ENCODE measurements at regions not wholly inside any gene's neighbourhood (a gene's known extent, or its start where the extent isn't known, plus 50 kb on each side); places are given as distances from the start of the nearest gene placed in this dataset.
A peak's percentile ranks its signal among the peaks of the same experiment; 100 is the strongest.

GRCh38 chr14:38839694-38840365 is 263.2 kb downstream of the SEC23A start:
- no peak for DNase-seq

DNA sequence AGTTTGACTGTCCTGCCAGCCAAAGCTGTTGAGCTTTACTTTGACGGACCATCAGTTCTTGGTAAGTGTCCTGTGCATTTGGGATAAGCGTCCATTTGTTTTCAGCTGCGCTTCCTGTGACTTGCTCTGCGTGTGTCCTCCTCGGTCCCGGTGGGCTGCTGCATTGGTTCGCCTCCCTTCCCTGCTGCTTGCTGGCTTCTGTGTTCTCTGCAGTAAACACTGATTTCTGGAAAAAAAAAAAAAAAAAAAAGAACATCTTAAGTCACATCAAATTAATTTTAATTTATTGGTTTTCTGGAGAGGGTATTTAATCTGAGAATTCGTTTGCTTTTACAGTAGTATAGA is 264.1 kb downstream of the SEC23A start:
- DNase-seq, result no peak

DNA sequence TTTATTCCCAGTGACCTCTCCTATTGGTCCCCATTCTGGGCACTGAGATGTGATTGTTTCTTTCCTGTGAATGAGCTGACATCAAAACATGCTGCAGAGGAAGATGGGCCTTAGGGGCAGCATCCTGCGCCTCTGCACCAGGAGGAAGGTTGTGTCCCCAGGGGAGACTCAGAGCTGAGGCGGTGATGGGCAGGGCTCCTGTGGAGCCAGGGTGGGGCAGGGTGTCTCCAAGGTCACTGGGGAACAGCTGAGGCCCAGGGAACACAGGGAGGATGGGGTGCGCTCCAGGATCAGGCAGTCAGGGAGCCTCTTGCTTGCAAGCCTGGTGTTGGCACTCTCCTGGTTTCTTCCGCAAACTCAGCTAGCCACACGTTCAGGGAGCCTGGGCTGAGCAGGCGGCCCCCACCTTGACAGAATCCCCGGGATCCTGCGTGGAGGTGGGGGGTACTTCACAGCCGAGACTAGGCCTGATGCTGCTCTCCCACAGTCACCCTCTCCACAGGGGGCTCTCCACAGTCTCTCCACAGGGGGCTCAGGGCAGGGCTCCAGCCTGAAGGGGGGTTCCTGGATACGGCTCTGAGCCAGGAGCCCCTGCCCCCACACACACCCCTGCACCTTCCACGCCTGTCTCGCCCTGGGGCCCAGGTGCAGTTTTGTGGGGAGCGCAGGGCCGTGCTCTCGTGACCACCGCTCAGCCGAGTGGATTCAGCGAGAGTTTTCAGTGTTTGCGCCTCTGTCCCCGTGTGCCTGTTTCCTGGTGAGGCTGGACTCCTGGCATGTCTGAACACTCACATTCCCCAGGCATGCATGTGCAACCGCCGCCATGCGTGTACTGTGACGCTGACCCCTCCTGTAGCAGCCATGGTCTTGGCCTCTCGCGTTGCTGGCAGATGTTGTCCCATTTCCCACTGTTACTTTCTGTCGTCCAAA is 264.7 kb downstream of the SEC23A start:
- no peak for DNase-seq

- DNase-seq, result no peak
Observed at GRCh38 chr14:38837343-38838048, 265.5 kb downstream of the SEC23A start.

- no peak for DNase-seq
Observed at GRCh38 chr14:38836539-38836938, 266.5 kb downstream of the SEC23A start.

DNA sequence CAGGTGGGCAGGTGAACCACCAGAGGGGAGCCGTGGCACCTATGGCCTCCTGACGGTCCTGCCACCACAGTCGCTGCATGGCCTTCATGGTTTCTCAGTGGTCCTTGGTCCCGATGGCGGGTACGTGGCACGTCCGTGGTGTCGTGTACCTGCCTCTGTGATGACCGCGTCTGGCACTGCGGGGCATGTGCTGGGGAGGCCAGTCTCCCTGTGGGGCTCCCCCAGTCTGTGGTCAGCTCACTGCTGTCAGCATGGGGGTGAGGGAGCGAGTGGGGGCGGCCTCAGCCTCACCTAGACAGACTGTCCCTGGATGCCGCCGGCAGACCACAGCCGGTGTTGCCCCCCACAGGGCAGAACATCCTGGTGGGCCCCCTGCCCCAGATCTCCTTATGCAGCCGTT is 267.2 kb downstream of the SEC23A start:
- DNase-seq, result no peak

GRCh38 chr14:38828183-38828827 is 274.7 kb downstream of the SEC23A start:
- no peak for DNase-seq

DNA sequence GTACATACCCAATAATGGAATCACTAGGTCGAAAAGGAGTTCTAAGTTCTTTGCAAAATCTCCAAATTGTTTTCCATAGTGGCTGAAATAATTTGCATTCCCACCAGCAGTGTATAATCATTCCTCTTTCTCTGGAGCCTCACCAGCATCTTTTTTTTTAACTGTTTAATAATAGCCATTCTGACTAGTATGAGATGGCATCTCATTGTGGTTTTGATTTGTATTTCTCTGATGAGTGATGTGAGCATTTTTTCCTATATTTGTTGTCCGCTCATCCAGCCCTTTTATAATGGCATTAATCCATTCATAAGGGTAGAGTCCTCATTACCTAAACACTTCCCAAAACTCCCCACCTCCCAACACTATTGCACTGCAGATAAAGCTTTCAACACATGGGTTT is 278.3 kb downstream of the SEC23A start:
- no peak for DNase-seq

- DNase-seq, result no peak
Observed at GRCh38 chr14:38818555-38818954, 284.5 kb downstream of the SEC23A start.

- no peak for DNase-seq
Observed at GRCh38 chr14:38808734-38809455, 294.1 kb downstream of the SEC23A start.

GRCh38 chr14:38799671-38800070 is 303.4 kb downstream of the SEC23A start:
- no peak for DNase-seq

- no peak for DNase-seq
Observed at GRCh38 chr14:38794677-38795076, 308.4 kb downstream of the SEC23A start.

DNA sequence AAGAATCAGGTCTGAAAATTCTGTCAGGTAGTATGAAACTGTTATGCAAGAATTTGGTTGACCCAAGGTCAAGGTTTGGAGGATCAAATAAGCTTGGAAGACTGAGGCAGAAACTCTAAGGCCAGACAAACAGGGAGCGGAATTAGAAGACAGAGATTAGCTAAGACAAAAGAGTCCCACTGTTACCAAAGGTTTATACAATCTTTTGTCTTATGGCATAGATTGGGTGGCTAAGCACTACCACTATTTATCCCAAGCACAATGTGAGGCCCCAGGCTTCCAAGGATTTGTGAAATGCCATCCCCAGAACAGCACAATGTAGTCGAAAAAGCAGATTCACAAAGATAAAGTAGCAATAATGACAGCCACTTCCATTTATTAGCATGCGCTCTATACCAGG is 311.2 kb downstream of the SEC23A start:
- DNase-seq, result no peak

DNA sequence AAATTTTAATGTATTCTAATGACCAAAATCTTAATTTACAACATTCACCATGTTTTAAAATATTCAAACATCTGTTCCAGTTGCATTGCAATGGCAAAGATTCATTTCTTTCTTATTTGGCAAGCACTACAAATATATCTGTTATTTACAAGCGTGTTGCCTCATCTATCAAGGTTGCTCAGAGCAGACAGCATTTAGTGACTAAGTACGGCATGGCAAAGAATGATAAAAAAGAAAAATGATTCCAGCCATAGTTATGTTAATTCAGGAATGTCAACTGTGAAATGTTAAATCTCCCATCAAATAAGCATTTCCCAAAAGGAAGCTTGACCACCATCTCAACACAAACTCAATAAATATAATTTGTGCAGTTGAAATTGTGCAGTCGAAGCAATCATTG is 312.1 kb downstream of the SEC23A start:
- DNase-seq, result no peak

GRCh38 chr14:38789805-38790204 is 313.2 kb downstream of the SEC23A start:
- DNase-seq, result no peak

- no peak for DNase-seq
Observed at GRCh38 chr14:38788060-38788459, 315.0 kb downstream of the SEC23A start.

DNA sequence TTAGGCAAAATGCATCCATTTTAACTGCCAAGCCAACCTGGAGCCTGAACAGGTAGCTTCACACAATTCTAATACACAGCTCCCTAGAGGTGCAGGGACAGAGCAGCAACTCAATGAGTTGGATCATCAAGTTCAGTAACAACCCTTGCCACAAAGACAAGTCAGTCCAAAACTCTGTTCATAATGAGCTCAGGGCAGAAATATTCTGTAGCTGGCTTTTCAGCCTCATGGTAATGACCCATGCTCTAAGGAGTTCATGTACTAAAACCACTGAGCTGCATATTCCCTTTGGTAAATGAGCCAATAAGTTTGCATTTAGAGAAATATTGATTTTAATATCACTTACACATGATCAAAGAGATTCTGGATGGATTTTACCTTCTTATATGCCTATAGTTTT is 316.1 kb downstream of the SEC23A start:
- DNase-seq, result no peak

GRCh38 chr14:38777401-38777800 is 325.6 kb downstream of the SEC23A start:
- no peak for DNase-seq

DNA sequence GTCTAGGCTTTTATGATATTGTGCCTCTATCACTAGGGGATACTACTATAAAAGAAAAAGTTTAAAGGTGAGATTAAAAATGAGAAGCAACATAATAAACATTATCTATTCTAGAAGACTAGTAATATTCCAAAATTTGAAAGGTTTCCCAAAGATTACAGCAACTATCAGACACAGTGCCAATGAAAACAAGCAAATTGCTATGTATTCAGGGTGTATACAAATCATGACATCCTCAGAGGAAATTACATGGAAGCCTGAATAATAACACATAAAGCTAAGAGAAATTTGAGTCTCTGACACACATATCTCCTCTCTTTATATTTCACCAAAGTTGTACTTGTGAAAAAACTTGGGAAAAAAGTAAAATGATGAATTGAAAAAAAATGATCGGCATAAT is 327.0 kb downstream of the SEC23A start:
- DNase-seq, result no peak

GRCh38 chr14:38774162-38774561 is 328.9 kb downstream of the SEC23A start:
- DNase-seq, result no peak

- no peak for DNase-seq
Observed at GRCh38 chr14:38770251-38770650, 332.8 kb downstream of the SEC23A start.

DNA sequence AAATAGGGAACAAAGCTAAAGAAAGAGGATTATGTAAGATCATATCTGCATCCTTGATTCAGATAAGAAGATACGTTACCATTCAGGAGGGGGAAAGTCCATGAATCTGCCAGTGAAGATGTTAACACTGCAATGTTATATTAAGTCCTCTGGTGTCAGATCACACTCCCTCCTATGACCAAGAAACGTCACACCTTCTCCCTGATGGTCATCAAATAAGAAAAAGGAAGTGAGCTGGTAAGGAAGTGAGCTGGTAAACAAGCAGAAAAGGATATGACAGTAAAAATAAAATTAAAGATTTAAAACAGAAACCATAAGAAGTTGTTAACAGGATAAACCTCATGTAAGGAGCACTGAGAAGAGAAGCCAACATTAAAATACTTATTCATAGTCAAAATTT is 340.2 kb downstream of the SEC23A start:
- peak; percentile 8 for DNase-seq

GRCh38 chr14:38762426-38762825 is 340.6 kb downstream of the SEC23A start:
- DNase-seq, result no peak
